ENCODE measurements at regions not wholly inside any gene's neighbourhood (a gene's known extent, or its start where the extent isn't known, plus 50 kb on each side); places are given as distances from the start of the nearest gene placed in this dataset.

DNA sequence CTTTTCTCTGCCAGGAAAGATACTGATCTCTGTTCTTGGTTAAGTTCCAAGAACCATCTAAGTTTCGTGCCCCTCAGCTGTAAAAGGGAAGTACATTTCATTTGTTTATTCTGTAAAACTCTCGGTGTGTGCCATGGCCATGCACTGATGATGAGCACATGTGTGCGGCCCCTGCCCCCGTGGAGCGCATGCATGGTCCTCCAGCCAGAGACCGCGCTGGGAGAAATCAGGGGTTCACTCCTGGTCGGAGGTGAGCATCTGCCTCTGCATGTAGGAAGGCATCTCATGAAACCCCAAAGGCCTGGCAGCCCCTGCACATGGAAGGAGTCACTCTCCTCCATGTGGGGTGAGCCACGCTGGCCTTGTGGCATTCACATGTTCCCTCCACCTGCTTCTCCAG is 102.5 kb upstream of the RTL1 start:
- TF ChIP-seq, protein P1, sequence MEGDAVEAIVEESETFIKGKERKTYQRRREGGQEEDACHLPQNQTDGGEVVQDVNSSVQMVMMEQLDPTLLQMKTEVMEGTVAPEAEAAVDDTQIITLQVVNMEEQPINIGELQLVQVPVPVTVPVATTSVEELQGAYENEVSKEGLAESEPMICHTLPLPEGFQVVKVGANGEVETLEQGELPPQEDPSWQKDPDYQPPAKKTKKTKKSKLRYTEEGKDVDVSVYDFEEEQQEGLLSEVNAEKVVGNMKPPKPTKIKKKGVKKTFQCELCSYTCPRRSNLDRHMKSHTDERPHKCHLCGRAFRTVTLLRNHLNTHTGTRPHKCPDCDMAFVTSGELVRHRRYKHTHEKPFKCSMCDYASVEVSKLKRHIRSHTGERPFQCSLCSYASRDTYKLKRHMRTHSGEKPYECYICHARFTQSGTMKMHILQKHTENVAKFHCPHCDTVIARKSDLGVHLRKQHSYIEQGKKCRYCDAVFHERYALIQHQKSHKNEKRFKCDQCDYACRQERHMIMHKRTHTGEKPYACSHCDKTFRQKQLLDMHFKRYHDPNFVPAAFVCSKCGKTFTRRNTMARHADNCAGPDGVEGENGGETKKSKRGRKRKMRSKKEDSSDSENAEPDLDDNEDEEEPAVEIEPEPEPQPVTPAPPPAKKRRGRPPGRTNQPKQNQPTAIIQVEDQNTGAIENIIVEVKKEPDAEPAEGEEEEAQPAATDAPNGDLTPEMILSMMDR (IDR thresholded peaks at IDR 0.05; ENCODE audit: low read length) = no peak
- TF ChIP-seq EZH2phosphoT487 (IDR thresholded peaks at IDR 0.05; ENCODE audit: low read length) = no peak

Measured in MM.1S (cell line).